HG02798 (cell line): ENCODE measurements at regions not wholly inside any gene's neighbourhood (a gene's known extent, or its start where the extent isn't known, plus 50 kb on each side); places are given as distances from the start of the nearest gene placed in this dataset.
"Not testable (repeated sequence)": the region's sequence is repeated elsewhere in the genome, so short reads cannot be mapped to it uniquely, and the experiment has no call there.

Experiments used
- ATAC-seq: cut with Tn5 transposase; IDR thresholded peaks from one replicate; pipeline ENCODE4 v1.9.1; 2021; ENCODE audit warnings: mild to moderate bottlenecking; ENCODE audit not compliant: unreplicated experiment, poor library complexity

DNA sequence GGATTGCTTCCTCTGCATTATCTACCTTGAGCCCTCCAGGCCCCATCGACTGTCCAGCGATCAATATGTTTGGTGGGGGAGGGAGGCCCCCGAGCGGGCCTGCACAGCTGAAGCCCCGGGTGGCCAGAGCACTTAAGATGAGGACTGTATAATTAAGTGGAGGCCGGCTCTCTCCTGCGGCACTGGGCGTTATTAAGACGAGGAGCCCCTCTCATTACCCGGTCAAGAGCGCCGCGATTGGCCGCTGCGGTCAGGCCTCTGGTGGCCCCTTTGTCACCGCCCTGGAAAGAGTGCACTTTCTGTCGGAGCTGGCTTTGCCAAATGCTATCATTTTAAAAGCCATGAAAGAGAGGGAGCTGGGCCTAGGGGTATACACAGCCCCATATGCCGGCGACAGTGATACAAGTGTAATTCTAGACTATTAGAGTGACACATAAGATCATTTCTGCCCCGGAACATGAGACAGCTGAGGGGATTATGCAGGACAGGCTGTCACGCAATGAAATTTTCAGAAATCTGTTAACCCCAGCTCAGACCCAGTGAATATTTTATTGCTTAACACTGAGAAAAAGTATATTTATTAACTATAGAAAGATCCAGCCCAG lies 106.3 kb upstream of the IRX1 start:
- ATAC-seq, result no peak

DNA sequence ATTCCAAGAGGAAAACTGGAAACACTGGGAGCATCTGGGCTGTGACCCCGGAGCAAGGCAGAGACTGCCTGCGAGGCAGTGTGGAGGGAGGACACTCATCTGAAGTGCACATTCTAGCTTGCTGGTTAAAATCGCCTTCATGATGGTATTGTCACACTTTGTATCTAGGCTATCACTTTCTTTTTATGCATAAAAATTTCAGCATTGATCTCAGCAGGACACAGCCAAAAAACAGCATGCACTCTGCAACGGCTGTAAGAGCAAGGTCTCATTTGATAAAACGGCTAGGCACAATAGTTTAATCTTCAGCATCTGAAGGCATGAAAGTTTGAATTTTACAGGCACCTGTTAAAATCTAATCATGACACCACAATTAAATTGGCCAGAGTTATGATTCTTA lies 110.8 kb upstream of the IRX1 start:
- ATAC-seq, result no peak

DNA sequence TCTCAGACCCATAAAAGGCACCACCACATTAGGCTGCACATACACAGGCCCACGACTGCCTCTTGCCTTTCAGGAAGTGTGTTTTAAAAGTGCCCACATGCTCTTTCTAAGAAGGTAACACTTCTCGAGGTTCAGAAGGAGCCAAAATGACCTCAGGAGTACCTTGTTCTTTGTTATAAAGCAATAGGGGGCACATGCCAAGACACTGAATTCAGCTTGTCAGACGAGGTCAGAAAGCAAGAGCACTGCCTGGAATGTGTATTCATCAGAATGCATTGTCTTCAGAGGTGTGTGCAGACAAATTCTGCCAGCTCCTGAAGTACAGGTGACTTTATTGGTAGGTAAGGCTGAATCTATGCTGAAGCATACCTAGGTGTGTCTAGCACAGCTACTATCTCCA lies 114.5 kb upstream of the IRX1 start:
- no peak for ATAC-seq

DNA sequence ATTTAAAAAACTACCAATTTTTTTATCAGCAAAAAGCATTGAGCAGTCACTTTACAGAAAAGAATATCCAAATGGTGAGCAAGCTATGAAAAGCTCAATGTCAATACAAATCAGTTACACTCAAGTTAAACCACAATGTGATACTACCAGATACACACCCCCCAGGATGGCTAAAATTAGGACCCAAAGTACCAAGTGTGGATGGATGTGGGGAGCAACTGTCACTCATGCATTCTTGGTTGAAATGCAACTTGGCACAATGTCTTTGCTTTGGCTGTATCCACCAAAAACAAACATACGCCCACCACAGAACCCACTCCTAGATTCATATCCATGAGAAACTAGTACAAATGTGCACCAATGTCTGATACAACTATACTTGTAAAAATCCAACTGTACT lies 120.0 kb upstream of the IRX1 start:
- ATAC-seq, result no peak

DNA sequence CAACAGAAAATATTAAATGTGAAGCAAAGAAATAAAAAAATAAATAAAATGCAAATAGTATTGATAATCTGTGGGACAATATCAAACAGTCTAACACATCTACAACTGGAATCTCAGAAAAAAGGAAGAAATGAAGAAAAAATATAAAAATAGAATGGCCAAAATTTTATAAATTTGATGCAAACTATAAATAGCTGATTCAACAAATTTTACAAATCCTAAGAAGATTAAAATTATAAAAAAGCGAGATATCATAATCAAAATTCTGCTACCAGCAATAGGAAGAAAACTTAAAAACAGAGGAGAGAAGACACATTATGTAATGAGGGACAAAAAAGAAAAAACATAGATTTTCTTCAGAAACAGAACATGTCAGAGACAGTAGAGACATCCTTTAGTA lies 129.2 kb upstream of the IRX1 start:
- ATAC-seq, result no peak

DNA sequence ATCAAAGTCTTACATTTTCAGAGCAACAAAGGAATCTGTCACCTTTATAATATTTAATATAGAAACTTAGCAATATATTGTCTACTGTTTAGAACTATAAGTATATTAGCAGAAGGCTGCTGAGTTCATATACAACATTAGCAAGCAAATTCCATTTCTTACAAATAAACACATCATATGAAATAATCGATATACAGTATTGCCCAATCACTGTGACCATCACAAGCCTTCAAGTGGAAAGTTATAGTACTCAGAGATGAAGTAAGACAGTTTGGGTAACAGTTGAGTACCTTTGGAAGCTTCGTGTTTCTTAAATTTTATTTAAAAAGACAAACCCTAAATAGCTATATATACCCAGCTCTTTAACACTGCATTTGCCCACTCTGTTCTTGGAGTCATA lies 135.2 kb upstream of the IRX1 start:
- ATAC-seq, result no peak

DNA sequence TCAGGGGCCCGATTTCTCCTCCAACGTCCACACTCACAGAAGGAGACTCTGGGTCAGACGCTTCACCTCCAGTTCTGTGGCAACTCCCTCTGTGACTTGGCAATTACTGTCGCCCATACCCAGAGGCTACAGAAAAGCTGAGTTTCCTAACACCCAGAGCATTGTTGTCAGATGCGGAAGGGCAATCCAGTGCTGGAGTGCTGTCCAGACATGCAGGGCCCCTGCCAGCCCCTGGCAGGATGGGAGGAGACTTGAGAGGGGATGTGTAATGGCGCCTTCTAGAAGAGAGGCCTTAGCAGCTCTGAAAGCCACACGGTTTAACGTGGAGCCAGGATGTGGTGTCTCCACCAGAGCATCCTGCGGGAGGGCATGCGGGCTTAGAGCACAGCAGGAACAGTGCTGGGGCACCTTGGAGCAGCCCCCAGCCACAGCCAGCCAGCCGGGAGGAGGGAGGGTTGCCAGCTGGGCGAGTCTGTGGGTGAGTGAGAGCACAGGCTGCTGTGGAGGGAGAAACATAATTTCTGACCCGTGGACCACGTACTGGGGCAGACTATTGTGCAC lies 139.4 kb upstream of the IRX1 start:
- no peak for ATAC-seq

DNA sequence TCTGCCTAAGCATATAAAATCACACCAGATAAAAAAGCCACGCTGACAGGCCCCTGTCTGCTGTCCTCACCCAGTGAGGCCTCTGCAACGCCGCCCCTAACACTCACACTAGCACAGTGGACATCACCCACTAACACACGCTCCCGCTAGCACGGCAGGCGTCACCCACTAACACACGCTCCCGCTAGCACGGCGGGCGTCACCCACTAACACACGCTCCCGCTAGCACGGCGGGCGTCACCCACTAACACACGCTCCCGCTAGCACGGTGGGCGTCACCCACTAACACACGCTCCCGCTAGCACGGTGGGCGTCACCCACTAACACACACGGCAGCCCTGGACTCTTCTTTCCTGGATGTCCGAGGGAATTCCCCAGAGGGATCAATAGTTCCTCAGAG lies 141.6 kb upstream of the IRX1 start:
- not testable (repeated sequence) for ATAC-seq

DNA sequence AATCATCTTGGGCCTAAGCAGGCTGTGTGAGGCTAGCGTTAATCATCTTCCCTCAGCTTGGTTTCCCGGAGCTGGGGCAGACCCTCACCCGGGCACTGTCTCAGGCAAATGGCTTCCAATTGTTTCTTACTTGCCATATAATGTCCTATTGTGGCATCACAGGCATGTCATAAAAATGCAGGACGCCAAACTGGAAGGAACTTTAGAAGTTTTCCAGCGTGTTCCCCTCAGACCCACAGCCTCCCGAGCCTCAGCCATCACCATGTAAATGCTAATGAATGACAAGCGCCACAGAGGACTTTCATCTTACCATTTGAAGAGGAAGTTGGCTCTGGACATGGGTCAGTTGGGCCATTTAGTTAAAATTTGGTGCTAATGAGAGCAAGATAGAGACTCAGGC lies 143.0 kb upstream of the IRX1 start:
- no peak for ATAC-seq

DNA sequence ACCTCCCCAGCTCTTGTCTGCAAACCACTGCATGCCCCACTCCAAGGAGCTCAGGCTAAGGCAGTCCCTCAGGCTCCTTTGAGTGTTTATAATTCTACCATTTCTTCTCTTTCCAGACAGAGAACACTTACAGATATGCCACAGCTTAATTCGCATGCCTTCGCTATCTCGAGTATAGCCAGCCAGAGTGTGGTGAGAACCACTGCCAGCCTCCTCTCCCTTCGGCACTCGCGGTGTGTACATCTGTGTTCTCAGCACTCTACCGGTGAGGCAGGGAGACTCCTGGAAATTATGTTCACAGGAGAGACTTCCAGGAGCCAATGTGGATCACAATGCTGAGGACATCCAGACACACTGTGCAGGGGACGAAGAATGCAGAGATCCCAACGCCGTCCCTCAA lies 143.7 kb upstream of the IRX1 start:
- ATAC-seq, result no peak

DNA sequence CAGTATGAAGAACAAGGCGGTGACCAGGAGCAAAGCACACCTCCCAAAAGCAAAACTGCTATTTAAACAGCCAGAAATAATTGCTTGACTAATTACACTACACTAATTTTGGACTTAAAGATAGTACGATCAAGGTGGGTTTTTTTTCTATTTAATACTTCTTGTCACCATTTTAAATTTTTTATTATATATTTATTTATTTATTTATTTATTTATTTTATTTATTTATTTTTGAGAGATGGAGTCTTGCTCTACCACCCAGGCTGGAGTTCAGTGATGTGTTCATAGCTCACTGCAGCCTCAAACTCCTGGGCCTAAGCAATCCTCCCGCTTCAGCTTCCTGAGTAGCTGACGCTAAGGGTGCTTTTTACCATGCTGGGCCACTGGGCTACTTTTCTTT lies 146.2 kb upstream of the IRX1 start:
- ATAC-seq, result no peak

DNA sequence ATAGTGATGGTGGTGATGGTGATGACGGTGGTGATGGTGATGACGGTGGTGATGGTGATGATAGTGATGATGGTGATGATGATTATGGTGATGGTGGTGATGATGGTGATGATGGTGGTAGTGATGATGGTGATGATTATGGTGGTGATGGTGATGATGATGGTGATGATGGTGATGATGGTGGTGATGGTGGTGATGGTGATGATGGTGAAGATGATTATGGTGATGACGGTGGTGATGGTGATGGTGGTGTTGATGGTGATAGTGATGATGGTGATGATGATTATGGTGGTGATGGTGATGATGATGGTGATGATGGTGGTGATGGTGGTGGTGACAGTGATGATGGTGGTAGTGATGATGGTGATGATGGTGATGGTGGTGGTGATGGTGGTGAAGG lies 149.2 kb upstream of the IRX1 start:
- no peak for ATAC-seq

DNA sequence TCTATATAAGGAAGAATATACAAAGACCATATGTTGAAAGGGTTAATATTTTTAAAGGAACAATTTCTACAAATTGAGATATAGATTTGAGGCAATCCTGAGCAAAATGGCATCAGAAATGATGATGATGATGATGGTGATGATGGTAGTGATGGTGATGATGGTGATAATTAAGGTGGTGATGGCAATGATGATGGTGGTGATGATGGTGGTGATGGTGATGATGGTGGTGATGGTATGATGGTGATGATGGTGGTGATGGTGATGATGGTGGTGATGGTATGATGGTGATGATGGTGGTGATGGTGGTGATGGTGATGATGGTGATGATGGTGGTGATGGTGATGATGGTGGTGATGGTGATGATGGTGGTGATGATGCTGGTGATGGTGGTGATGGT lies 150.1 kb upstream of the IRX1 start:
- ATAC-seq, result not testable (repeated sequence)

DNA sequence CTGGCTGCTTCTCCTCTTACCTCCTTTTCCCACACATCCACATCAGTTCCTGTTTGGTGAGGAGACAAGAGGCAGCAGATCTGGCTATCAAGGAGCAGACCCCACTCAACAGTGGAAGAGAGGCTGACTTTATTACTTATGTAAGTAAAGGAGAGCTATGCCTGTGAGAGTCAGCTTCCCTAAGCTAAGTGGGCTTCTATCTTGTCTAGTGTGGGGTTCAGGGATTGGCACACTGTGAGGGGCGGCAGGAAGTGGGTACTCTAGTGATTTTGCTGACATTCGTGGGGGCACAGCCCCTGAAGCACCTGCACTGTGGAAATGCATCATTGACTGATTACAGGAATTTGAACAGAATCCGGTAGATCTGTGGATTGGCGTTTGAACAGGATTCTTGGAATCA lies 163.5 kb upstream of the IRX1 start:
- ATAC-seq, result no peak

DNA sequence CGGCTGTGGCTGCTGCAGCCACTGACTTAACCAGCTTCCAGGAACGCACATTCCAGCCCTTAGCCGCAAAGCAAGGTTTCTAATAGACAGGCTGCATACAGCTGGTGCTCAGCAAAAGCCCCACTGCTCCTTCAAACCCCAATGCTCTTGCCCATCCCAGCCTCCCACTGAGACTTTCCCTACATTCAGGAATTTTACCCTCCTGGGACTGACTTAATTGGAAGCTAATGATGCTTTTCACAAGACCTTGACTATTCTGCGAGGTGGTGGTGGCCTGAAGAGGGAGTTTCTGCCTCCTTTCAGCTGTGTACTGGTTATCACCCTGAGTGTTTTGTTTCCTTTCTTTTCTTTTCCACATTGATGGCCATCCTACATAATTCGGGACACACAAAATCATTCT lies 164.9 kb upstream of the IRX1 start:
- ATAC-seq, result no peak

DNA sequence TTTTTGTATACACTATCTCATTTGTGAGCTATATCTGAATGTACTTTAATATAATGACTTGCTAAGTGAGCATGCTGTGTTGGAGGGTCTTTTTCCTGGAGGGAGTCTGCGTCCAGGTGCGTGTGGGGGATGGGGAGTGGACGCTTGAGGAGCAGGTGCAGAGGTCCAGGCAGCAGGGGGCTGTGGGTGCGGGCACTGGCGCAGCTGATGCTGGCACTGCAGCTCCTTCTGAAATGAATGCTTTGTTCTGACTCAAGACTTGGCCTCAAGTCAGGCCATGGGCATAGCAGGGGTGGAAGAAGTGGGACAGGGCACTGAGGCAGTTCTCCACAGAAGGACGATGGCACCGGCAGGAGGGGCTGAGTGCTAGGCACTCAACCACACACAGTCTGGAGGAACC lies 165.7 kb upstream of the IRX1 start:
- no peak for ATAC-seq

DNA sequence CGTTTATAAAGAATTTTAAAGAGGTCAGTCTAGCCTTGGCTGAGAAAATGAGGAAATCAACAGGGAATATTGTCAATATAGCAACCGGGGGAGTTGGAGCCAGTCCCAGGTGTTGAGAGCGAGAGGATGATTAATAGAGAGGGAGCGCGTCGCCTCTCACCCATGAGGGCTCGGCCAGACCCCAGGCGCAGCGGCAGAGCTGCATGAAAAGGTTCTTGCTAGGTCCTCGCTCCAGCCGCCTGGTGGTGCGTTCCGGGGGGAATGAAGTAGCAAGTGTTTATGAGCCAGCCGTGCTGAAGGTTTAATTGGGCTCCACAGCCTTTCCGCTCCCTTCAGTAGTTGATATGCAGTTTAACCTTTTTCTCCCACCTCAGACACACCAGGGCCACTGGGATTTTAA lies 167.3 kb upstream of the IRX1 start:
- ATAC-seq, result no peak

DNA sequence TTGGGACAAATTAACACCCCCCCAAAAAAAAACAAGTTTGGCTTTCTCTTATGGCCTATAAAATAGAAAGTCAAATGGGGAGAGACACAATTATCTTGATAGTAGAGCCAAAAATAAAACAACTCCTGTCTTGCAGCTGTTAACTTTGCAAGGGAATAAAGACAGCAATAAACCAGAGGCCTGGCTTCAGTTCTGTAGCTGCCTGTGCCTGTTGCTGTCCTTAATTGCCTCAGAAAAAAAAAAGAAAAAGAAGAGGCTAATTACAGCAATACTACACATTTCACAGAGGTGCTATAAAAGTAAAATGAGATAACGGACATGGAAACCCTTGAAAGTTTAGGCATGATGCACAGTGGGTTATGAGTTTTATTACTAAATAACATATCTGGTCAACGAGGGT lies 170.7 kb upstream of the IRX1 start:
- no peak for ATAC-seq

DNA sequence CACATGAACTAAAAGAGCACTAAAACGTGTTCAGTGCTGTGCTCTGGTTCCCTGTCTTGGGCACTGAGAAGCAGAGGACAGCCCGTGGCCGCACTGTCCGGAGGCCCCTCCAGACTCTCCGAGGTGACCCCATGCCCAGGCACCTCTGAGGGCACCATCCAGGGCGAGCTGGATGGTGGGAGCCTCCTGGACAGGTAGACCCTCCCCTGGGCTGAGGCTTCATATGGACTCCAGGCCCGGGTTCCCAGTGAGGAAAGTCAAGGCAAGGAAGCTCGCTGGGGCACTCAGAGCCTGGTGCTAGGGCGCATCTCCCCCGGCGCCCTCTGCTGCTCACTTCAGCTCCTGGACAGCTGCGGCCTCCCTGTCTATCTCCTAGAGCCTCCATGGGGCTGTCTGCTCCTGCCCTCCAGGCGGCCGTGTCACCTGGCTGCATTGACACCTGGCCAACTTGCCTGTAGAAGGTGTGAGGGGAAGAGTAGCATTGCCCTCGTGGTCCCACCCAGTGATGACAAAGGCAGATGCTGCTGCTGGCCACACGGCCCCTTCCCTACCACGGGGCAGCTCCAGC lies 178.2 kb upstream of the IRX1 start:
- ATAC-seq, result no peak

DNA sequence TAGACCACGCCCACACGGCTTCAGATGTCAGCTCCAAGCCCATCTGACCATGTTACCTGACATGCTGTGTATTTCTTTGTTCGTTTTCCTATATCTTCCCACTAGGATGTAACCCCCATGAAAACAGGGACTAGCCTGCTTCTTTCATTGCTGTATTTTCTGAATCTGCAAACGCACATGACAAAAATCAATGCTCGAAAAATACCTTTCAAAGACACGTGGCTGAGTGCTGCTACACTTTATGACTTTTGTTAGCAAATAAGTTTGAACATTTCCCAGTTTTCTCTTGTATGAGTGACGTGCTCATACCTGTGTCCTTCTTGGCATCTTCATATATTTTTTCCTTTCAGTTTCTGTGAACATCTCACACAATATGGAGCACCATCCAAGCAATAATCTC lies 181.3 kb upstream of the IRX1 start:
- ATAC-seq, result no peak

DNA sequence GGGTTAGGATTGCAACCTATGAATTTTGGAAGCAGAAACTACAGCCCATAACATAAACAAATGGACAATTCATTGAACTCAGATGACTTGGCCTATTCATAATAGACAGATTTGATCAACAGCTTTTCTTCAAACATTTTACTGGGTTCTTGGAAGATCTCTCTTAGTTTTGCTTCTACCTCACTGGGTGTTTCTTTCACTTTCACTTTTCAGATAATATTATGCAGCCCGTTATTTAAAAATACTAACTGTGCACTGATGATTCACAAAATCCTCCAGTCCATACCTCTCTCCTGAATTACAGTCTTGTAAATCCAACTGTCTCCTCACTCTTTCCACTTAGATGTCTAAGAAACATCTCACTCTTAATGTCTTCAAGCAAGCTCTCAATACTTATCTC lies 183.5 kb upstream of the IRX1 start:
- no peak for ATAC-seq

DNA sequence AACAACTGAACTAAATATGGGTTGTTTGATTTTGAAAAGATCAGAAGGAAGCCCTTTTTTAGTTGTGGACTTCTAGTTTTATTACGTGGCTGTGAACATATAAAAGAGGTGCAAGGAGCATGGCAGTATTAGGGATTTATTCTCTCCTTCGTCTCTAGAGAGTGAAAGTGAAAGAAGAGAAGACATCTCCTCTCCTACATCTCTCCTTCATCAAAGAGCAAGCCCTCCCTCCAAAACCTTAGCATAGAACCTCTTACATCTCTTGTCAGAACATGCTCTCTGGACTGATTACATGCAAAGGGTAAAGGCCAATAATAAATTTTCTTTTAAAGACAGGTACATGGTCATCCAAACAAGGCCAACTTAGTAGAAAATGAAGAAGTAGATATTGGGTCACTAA lies 184.3 kb upstream of the IRX1 start:
- ATAC-seq, result no peak

DNA sequence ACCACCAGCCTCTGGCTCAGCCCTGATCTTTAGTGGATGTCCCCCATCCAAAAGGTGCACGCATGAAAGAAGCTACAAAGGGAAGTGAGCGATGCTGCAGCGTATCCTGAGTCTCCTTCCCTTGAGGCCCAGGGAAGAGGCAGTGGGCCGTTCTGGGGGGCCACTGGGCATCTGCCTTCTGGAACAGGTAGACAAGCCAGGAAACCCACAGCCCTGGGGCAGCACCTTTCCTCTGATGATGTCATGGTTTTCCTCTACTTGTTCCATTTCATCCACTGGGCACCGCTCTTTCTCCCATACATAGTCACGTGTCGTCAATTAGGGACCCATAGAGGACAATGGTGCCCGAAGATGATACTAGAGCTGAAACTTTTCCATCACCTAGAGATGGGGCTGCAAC lies 194.0 kb upstream of the IRX1 start:
- no peak for ATAC-seq
